ENCODE measurements at regions not wholly inside any gene's neighbourhood (a gene's known extent, or its start where the extent isn't known, plus 50 kb on each side); places are given as distances from the start of the nearest gene placed in this dataset.
A peak's percentile ranks its signal among the peaks of the same experiment; 100 is the strongest.
"Not testable (repeated sequence)": the region's sequence is repeated elsewhere in the genome, so short reads cannot be mapped to it uniquely, and the experiment has no call there.

DNA sequence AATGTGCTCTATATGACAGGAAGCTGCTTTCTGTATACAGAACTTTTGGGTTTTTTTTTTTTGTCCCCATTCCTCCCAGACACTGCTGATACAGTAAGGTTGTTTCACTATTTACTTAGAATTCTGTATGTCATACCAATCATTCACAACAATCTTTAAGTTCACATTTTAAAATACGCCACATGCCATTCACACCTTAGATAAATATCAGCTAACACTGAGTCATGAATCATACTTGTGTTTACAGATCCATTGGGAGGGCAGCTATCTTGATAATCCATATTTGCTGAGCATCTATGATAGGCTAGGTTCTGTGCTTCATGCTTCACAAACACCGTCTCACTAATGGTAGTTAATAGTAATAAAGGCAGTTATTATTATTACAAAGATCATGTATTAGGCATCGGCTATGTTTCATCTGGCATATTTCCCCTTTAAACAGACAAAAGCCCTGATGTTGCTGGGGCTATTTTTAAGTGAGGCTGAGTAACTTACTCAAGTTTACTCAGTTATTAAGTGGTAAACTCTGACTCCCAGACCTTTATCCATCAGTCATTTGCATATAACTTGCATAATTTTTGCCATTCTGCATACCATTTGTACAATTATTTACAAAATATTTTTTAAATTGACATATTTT lies 152.2 kb upstream of the HMHB1 start:
- DNase-seq = no peak

DNA sequence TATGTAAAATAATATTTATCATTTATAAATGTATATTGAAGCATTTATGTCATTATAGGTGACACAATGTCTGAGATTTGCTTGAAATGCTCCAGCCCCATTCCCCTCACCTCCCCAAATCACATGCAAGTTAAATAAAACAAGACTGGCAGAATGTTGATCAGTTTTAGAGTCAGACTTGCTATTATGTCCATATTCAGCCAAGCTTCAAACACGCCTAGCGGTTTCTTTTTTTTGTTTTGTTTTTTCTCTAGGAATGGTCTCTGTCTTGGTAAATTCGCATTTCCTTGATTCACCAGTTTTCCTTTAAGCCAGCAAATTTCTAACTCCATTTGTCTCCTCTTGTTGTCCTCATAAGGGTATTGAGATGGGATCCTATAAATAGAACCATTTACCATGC lies 153.0 kb upstream of the HMHB1 start:
- DNase-seq = no peak

DNA sequence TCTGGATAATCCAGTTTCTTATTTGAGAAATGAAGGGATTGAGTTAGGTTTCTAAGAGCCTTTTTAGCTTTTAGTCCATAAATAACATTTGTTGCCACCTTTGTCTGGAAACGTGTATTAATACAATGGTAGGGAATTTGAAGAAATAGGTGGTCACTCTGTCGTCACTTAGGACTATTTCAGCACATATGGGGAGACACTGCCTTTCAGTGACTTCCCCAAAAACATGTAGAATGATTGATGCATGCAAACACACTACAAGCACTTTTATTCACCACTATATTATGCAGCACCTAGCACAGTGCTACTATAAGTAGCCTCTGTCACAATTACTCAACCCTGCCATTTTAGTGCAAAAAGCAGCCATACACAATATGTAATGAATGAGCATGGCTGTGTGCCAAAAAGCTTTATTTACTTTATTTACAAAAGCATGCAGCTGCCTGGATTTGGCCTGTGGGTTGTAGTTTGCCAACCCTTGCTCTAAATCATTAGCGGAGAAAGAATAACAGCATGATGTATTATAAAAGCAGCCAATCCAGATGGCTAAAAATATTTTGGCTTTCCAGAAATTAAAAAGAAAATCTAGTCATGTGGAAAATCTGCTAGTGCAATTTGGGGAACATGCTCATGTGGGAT lies 154.2 kb upstream of the HMHB1 start:
- peak; percentile 60 for DNase-seq

DNA sequence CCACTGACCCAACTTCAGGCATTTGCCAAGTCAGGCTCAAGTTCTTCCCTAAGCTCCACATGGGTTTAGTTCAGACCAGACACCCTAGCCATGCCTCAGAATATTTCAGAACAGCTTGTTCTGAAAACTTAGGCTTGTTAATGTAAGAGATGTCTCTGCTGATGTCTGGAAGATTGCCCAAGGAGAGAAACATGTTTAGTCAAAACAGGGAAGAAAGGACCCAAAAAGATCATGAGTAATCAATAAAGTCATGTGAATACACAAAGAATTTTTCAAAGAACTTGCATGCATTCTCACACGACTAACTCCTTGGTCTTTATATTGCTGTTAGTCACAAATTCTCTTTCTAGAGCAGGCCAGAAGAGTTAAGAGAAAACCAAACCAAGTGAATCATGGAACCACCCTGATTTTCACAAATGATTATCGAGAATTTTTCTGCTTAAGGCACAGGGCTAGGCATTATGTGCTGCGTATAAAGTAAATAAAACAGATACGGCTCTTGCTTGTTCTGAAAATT lies 158.1 kb upstream of the HMHB1 start:
- DNase-seq = no peak

DNA sequence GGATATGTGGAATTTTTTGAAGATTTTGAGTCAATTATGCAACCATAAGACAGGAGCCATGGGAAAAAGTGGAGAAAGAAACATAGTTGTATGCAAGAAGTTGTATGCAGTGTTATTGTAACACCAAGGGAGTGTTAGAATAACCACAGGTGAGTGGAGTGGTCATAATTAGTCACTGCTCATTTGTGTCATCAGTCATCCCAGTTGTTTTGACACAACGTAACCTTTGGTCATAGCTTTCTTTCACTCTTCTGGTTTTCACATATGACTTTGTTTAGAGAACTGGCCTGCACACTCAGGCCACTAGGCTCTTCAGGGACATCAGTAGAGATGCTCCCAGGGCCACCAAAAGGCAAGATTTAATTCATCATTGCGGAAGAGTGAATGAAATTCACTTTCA lies 158.7 kb upstream of the HMHB1 start:
- DNase-seq = no peak

DNA sequence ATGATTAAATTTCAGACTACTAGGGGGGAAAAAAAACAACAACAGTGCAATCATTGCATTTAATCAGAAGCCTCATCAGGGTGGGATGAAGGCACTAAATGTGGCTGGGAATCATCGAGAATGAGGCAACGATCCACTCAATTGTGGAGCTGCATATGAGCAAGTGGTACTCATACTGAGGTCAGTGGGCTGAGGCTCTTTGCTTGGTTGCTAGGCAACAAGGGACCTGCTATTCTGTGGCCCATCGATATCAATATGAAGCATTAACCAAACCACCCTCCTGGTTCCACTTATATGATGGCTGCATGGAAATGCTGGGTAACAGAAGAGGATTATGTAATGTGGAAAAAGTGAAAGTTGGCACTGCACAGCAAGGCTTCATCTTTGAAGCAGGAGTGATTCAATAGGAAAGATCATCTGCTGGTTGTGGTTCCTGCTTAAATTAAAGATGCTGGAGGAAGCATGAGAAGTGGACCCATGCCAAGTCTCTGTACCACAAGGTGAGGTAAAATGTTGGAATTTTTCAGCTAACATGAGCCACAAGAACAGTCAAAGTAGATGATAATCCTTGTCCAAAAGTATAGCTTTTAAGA lies 159.8 kb upstream of the HMHB1 start:
- DNase-seq = no peak

DNA sequence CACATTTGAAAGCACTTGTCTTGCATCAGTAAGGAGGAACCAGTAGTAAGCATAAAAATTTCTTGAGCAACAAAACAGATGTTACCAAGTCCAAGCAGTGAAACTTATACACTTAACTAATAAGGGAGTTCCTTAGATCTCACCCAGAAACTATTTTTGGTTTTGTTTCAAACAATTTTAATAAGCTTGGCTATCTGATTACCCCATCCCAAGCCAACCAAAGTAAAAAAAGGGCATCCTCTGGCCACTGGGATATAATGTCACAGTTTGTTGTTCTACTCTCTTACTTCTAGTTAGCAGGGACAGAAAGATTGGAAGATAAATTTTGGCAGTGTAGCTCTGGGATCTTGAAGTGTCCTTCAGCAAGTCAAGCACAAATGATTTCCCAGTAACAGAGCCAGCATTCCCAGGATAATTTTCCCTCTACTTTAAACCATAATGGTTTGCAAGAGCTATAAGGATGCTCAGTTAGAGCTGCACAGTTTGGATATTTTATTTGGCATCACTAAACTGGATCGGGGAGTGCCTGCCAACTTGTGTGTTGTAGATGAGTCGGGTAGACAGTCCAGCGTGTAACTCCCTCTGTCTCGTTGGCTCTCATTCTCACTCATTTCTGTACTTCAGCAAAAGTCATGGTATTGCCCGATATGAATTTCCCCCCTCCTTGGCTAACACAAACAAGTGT lies 161.9 kb upstream of the HMHB1 start:
- no peak for DNase-seq

DNA sequence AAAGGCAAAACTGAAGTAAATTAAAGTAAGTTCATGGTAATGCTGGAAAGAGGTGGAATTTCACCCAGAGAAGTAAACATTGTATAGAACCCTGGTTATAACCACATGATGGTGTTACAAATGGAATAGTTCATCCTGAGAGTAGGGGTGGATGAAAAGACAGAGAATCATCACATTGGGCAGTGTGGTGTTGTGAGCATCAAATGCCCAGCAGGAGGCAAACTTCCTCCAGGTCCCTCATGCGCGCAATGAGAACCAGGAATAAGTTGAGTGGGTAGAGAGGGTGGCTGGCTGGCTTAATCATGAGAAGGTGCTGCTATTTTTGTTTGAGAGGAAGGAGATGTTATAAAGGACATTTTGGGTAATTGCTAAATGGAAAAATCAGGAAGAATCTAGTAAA lies 163.3 kb upstream of the HMHB1 start:
- DNase-seq = no peak

DNA sequence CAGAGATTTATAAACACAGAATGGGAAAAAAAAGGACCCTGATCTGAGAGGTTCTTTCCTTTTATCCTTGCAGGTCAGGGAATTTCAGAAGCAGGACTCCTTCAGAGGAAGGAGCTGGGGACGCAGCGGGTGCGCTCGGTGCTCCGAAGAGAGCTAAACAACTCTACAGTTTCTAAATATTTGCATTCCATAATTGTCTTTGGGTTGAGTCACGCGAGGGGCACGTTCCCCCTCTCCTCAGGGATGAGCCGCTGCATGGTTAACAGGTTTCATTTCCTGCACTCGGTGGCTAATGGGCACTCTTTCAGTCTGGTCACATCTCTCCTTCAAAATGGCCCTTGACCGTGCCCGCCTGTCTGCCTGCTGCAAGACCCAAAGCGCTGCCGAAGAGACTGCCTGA lies 165.0 kb upstream of the HMHB1 start:
- DNase-seq = no peak

DNA sequence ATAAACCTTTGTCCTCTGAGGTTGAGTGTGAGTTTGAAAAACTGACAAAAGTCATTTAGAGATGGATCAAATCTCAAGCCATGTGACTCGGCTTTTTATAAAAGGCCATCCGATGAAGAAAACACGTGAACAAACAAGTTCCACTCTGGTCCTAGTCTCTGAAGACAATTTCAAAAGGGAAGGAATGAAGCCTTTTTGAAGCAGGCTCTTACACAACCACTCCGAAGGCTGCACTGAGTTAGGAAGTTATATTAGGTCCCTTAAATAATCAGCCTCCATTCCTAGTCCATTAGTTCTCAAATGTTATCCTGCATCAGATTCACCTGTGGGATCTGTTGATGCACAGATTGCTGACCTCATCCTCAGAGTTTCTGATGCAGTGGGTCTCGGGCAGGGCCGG lies 166.6 kb upstream of the HMHB1 start:
- DNase-seq = no peak

DNA sequence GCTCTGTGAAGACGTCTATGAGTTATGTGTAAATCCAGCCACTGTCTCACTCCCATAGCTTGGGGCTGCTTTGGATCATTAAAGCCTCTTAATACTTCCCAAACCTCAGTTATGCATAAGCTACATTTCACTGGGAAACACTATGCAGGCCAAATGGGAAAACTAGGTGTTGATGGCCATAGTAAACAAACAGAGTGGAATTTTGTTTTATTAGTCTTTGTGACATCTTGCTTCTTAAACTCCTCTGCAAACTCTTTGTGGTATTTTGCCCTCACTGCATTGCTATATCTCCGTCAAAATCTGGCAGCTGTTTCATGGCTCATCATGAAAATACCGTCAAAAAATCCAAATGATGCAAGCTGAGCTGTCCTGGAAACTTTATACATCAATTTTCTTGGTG lies 167.2 kb upstream of the HMHB1 start:
- no peak for DNase-seq

DNA sequence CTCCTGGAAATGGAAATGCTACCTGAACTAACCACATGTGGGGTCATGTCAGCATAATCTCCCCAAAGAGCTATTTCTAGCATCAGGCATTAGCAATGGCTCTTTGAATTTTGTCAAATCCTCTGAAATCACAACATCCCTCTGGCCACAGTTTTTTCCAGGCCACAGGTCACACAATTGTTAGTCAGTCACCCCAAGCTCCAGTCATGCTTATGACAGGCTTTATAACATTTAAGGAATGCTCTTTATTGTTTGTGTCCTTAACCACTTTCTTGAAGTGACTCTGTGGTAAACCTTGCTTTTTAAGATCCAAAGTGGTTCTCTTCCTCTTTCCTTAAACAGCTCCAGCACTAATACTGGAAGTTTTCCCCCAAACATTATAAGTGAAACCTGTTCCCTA lies 169.2 kb upstream of the HMHB1 start:
- no peak for DNase-seq

DNA sequence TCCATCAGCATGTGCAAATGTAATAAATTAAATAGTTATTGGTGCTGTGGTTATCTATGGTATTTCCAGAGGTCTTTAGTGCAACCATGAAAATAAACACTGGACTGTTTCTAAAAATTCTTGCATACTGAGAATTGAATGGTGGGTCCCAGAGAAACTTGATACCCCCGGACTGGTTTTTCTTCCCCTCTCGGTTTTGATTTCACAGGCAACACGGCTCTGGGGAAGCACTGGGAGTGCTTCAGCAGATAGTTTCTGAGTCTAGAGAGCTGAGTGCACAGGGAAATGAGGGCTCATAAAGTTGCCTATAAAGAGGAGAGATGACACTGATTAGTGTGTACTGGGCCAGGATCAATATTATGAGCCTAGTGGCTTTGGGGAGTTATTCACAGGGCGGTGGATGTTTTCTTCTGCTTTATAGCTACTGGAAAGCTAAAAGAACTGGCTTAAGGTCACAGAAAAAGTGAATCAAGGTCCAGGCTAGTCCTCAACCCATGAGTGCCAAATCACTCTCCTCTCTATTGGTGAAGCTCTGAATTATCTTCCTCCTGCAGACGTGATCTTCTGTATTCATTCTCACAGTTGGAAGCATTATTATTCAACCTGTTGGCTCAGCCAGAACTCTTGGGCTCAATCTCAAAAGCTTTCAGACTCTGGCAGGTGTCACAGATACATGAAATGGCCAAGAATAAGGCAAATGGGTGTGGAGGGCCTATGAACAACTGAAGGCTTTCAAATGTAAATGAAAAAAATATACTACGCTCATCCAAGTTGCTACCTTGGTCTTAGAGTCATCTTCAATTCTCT lies 170.2 kb upstream of the HMHB1 start:
- DNase-seq = no peak

DNA sequence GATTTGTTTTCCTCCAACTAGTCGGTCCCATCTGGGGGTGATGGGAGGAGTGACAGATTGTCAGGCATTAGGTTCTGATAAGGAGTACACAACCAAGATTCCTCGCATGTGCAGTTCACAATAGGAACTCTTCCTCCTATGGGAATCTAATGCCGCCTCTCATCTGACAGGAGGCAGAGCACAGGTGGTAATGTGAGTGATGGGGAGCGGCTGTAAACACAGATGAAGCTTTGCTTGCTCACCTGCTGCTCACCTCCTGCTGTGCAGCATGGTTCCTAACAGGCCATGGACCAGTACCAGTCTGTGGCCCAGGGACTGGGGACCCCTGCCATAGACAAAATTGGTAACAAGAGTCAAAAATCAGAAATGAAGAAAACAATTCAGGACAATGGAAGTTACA lies 173.3 kb upstream of the HMHB1 start:
- DNase-seq = no peak

DNA sequence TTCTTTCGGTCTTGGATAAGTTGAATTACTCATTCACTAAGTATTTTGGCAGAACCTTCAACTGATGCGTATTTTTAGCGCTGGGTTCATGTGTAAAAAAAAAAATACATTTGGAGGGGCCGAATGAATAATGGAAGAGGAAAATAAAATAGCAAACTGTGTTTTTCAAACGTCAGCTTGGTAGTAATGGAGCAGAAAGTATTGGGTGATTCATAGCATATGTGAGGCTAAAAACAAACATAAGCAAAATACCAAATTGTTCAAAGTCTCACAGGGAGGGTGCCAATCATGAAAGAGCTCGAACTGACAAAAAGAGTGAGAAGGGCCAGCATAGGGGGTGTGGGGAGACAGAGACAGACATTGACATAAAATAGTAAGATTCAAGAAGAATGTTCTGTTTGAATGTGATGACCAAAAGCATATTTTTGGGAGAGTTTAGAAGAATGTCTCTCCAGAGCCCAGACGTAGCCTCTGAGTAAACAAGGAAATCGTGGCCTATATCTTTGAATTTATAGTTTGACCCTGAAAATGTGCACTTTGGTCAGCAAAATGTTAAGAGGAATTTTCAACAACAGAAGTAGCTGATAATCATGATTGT lies 174.9 kb upstream of the HMHB1 start:
- no peak for DNase-seq

DNA sequence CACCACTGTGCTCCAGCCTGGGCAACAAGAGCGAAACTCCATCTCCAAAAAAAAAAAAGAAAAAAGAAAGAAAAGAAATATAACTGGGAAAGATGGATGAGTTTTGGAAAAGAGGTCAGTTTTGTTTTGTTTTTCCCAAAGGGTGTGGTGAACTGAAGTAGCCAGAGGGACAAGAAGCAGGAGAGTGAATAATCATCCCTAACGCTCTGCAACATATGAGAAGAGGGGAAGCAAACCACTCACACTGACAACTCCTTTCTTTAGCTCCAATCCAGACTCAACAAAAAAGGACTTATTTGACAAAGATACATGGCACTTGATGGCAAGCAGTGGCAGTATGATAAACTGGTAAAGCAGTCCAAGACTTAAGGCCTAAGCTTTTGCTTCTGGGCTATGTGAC lies 176.1 kb upstream of the HMHB1 start:
- no peak for DNase-seq

DNA sequence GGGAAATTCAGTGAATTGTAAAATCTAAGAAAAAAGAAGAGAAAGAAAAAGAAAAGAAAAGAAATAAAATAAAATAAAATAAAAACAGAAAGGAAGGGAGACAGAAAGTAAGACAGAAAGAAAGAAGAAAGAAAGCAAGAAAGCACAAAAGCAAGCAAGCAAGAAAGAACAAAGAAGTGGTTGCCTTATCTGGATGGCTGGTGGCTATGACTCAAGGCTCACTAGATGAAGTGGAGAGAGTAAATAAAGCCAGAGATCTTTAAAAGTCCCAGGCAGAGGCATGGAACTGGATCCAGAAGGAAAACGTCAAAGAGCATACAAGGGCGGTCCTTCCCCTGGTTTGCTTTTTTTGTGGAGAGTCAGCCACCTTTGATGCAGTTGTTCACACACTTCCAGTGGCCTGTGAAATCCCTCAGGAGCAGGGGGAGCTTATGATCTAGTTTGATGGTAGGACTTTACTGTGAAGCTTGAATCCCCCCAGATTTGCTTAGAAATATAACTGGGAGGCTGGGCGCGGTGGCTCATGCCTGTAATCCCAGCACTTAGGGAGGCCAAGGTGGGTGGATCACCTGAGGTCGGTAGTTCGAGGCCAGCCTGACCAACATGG lies 176.7 kb upstream of the HMHB1 start:
- DNase-seq = no peak

DNA sequence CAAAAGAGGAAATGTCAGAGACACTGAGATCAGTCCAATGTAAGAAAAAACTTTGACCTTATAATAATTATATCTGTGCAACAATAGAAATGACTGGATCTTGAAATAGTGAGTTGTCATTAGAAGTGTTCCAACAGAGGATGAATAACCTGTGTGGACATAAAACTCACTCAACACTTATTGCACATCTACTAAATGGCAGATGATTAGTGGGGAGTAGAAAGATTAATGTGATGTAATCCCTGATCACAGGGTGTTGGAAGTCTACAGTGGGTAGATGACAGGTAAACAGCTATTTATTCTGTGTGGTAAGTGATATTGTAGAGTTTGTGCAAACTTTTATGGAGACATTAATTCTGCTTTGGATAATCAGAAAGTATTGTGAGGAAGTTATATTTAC lies 177.3 kb upstream of the HMHB1 start:
- no peak for DNase-seq

DNA sequence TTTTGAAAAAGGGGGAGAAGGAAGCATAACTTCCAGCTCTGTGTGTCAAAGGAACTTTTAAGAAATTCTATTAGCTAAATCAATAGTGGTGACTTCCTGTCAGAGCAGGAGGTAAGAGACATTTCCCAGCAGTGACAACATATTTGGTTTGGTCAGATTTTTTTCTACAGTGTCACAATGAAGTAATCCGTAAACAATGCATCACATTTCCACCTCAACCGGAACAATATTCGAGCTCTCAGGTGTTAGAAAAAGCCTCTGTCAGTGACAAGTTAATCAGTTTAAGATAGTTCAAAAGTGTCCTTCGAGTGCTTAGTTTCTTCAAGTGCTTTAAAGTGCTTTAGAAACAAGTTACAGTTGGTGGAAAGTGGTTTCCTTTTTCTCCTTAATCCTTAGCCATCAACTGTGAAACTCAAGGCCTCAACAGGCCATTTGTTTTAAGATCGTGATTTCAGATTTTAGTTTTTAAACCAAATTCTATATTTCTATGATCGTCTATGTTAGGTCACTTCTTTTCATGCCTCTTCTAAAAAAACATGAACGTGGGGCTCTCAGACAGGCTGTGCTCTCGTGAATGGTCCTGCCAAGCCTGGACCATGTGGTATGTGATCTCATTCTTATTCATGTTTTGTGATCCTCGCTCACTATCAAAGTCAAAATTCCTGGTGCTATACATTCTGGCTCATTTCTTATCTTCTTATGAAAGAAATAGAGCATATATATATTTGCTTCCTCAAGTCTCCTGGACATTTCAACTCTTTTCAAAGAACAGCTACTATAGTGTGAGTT lies 181.9 kb upstream of the HMHB1 start:
- no peak for DNase-seq

DNA sequence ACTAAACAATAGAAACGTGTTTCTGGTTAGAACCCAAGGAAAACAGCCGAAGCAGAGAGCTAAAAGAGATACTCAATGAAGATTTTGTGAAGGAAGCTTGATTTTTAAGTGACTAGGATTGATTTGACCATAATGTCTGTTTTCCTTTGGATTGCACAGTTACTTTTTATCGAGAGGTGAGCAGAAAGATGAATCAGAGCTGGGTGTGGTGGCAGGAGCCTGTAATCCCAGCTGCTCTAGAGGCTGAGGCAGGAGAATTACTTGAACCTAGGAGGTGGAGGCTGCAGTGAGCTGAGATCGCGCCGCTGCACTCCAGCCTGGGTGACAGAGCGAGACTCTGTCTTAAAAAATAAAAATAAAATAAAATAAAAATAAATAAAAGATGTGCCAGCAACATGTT lies 186.9 kb upstream of the HMHB1 start:
- not testable (repeated sequence) for DNase-seq

DNA sequence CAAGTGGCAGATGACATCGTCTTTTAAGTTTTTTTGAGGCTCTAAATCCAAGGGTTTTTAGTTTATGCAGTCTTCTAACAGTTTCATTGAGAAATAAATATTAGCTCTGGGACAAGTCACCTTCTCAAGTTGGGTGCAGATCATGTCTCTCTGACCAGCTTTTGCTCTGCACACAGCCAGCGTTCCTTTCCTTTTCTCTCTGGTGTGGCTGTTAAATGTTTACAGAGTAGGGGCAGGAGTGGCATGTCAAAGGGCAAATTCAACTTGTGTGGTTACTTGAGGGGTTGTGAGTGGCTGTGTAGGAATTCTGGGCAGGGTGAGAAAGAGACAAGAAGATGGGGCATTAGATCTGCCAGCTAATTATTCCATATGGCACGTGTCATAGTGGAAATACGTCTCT lies 187.5 kb upstream of the HMHB1 start:
- no peak for DNase-seq
